Inflammatory macrophage (primary cell): ENCODE measurements at regions not wholly inside any gene's neighbourhood (a gene's known extent, or its start where the extent isn't known, plus 50 kb on each side); places are given as distances from the start of the nearest gene placed in this dataset.
"Not testable (repeated sequence)": the region's sequence is repeated elsewhere in the genome, so short reads cannot be mapped to it uniquely, and the experiment has no call there.

Experiments
- DNase-seq, 2 donors: peaks; one replicate each; pipeline ENCODE4 v3.0.0-alpha.2; 2020 to 2022

DNA sequence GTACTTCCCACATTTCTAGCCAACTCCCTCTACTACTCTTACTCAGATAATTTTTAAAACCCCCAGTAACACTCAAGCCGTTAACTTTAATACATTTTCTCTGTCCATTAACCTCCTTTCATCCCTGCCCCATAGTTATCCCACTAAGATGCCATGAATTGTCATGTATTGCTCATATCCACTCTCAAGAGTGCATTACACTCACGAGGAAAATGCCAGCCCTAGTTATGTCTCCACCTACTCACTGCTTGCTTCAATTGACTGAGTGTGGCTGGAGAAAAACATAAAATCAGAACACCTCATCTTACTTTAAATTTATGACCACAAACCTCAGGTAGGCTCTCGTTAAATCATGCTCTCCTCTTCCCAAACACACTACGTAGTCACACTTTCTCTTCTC lies 324.1 kb upstream of the NPSR1 start:
- DNase-seq, result no peak

DNA sequence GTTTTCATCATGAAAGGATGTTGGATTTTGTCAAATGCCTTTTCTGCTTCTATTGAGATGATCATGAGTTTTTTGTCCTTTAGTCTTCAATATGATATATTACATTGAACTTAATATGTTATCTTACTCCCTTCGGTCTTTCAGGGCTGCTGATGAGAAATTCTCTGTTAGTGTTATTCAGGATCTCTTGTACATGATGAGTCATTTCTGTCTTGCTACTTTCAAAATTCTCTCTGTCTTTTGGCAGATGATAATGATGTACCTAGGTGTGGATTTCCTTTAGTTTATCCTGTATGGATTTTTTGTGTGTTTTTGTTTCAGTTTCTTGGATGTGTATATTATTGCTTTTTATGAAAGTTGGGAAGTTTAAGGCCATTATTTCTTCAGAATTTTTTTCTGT lies 320.9 kb upstream of the NPSR1 start:
- no peak for DNase-seq

DNA sequence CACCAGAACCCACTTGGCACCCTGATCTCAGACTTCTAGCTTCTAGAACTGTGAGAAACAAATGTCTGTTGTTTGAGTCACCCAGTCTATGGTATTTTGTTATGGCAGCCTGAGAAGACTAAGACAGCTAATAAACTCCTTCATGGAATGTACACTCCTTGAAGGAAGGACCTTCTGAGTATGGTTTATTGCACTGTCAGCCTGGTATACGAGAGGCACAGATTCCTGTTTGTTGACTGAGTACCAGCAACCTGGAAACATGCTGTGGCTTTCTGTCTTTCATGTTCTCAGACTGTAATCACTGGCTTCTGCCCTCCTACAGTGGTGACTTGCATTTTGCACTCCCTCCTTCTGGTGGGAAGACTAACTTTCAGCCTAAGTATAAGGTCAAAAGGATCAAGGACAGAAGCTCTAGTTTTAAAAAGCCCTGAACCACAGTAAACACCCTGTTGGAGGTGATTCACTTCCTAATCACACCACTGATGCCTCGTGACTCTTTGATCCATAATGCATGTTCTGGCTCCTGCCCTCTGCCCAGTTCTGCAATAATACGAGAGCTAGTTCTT lies 319.0 kb upstream of the NPSR1 start:
- DNase-seq, result no peak

DNA sequence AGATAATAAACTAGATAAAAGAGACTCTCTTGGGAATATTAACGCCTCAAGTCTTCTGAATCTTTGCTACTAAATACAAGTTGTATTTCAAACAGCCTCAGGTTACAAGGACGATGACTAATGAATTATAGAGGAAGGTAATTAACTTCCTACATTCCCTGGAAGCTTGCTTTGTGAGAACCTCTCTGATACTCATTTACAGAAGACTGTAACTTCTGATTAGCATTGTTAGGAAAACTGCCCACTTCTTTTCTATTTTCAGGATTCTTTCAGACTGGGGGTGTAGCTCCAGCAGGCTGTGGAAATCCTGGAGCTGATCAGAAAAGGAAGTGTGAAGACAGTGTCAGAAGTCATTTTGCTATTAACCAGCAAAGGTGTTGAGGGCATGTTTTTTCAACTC lies 316.7 kb upstream of the NPSR1 start:
- DNase-seq, result no peak

DNA sequence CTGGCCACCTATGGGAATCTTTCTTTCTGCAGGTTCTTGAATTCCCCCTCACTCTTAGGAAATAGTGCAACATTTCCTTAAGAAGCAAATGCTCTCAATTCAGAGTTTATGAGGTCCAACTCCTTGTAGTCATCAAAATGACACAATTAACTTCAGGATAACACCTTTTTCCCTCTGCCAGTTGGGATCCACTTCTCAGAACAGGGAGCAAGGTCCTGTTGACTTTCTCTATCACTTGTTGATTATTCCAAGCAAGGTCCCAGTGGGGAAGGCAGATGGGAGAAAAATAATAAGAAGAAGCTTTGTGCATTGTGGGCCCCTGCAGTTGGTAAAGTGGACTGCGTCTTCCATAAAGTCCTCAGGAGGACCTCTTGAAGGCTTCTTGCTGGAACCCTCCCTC lies 315.6 kb upstream of the NPSR1 start:
- DNase-seq, result no peak

DNA sequence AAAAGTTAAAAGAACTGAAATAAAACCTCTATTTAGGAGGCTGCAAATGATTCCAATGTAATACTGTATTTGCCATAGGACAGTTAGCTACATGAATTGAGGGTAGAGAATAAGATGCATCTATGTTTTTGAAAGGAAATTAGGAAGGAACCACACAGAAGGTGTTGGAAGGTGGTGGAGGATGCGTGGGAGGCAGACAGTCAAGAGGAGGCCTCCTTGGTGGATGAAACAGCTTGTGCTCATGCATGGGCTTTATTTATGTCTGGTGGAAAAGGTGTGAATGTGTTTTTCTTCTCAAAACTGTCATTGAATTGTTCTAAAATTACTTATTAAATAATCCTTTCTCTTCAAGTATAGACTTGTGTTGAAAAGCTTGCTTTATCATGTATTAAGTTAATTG lies 314.4 kb upstream of the NPSR1 start:
- no peak for DNase-seq

DNA sequence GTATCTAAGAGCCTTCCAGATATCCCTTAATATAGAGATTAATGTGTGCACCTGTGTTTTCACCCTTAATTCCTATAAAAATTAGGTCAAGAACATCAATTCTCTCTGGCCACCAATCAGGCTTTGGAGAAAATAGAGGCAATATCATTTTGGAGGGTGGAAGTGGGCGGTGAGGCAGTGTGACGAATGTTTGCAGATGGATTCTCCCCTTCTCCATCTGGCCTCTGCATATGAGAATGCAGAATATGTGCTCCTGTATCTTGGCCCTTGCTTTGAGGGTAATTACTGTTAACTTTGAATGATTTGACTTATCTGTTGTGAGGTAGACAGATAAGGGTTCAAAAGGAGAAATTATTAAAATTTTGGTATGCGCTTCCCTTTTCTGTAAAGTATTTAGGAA lies 304.0 kb upstream of the NPSR1 start:
- DNase-seq, result no peak

DNA sequence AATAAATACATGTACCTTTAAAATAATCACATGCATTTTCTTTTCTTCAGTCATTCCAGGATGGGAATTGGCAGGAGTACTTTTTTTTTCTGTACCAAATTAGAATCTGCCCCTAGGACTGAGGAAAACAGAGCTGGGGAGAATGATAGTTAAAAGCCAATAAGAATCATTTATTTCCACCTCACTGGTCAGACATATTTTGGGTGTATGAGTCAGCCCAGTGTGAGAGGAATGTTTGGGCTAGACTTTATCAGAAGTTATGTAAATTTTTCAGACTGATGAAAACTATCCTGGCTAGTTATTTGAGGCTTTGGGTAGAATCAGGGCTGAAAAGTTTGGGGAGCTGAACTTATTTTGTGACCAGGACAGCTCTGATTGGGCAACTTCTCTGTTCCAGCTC lies 303.1 kb upstream of the NPSR1 start:
- no peak for DNase-seq

DNA sequence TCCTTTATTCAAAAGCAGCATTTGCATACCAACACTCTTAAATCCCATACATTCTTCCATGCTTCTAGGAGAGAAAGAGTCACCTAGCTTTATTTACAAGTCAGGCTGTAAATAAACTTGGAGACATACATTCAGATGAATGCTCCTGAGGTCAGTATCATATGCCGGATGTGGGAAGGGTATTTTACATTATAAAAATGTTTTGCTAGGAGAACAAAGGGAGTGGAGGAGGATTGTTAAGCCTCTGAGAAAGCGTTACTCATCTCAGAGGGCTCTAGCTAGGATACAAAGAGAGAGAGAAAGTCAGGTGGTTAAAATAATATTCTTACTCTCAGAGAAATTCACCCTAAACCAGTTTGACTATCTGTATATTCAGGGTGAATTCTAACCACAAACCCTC lies 300.9 kb upstream of the NPSR1 start:
- DNase-seq, result no peak

DNA sequence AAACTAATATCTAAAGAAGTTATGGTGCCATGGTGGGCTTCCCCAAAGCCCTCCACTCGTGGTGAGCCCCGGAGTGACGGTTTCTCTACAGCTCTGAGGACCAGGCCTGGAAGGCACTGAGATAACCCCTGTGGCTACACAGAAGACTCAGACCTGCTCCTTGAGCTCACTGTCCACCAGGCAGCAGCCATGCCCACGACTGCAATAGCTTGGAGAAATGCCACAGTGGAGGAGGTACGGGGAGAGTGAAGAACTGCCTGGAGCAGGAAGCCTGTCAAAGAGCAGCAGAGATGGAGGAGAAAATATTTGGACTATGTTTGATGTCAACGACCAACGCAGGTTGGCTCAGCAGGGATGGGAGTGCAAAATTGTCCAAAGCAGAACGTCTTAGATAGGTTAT lies 300.1 kb upstream of the NPSR1 start:
- no peak for DNase-seq

DNA sequence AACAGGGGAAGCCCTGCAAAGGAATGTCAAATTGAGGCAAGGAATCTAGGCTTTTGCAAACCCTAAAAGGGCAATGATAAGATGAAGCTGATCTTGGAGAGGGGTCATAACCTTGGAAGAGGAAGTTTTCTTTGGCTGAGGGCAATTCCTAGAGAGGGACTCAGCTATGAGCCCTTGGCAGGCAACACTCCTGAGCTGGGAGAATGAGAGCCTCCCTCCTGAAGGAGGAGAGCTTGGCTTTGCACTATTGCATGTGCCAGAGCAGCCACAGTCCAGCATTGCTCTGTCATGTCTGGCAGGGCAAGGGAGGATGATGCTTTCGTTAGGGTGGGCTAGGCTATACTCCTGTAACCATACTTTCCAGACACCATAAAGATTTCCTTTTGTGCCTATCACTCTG lies 299.4 kb upstream of the NPSR1 start:
- not testable (repeated sequence) for DNase-seq

DNA sequence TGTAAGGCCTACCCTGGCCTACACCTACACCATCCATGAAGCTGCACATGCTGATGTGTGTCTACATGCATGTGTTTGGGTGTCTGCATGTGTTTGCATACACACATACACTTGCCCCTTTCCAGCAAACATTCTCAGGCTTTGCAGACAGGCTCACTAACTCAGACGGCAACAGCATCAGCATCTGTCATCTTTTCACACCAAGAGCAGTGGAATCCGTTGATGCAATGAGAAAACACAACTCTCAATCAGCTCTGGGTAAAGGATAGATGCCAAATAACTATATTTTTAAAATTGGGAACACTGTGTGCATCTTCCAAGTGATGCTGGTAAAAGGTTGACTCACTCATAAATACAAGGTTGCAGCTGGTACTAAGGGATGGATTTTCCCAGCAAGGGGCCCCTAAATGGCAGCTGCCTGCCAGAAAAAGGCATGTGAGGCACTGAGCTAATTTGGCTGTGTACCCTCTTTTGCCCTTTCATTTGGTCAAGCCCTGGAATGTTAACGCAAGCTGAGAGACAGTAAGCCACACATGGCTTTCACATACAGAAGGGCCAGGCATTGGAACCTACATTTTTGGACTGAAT lies 296.3 kb upstream of the NPSR1 start:
- no peak for DNase-seq

DNA sequence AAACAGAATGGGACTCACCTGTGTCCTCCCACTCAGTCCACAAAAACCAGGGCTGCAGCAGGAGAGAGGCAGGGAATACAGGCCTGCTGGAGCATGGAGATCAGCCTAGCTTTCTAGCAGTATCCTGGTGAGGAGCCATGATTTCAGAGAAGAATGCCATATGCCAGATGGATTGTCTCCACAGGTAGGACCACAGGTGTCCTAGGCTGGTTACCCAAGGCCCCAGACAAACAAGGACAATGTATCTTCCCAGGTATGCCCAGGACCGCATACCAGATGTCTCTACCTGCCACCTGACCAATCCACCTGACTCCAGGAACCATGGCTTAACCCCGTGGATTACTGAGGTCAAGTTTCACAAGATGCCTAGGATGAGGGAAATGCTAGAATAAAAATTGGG lies 295.4 kb upstream of the NPSR1 start:
- DNase-seq, result no peak

DNA sequence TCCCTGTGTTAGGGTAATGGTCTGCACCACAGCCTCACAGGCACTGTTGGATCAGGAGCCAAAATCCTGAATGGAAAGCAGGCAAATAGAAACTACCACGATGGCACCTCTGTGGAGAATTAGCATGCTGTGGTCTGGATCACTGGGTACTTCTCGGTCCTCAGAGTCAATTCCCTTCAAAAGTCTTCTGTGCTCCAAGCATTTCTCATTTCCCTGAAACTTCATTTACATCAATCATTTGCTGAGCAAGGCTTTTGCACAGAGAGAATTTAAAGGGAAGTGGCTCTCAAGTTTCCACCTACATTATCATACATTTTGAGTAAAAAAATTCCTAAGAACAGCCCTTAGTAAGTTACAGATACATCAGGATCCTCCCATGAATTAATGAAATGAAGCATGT lies 293.9 kb upstream of the NPSR1 start:
- no peak for DNase-seq

DNA sequence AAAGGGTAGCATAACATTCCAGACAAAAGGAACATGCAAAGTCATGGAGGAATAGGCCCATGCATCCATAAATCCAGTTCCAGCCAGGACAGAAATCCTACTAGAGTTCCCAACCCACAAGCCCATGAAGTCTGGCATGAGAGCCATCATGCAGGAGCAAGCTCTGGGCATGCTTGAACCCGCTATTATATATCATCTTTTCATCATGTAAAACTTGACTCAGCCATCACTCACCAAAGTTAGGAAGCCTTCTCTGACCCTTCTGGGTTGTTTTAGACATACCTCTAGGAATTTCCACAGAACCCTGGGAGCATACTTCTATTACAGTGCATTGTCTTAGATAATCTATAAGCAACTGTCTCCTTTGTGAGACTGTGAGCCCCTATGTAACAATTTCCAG lies 293.0 kb upstream of the NPSR1 start:
- no peak for DNase-seq

DNA sequence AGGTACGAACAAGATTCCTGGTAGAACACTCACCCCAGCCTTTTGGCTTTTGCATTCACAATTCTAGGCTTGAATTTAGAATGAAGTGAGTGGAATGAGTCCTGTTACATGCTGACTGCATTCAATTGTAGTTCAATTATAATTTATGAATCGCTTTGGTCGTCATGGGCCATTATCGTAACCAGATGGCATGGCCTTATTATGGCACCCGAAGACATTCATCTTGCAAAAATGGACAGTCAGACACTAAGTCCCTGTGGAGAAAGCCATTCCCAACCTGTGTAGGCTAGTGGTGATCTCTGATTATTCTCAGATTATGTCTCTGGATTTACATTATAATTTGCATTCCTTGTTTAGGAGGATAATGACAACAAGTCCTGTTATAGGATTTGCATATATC lies 292.4 kb upstream of the NPSR1 start:
- DNase-seq, result no peak

DNA sequence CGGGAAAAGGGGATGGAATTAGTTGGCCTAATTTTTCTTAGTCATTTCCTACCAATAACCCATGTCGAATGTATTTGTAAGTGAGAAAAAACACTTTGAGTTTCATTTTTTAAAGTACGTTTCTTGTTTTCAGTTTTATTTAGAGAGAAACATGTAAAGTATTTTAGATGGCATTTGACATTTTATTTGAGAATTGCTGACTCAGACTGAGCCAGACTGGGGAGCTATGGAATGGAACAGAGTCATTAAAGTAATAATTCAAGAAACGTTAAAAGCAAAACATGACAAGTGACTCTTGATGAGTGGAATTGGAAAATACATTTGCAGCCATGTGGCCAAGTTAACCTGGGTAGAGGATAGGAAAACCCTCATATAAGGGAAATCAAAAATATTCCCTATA lies 286.1 kb upstream of the NPSR1 start:
- DNase-seq, result no peak

DNA sequence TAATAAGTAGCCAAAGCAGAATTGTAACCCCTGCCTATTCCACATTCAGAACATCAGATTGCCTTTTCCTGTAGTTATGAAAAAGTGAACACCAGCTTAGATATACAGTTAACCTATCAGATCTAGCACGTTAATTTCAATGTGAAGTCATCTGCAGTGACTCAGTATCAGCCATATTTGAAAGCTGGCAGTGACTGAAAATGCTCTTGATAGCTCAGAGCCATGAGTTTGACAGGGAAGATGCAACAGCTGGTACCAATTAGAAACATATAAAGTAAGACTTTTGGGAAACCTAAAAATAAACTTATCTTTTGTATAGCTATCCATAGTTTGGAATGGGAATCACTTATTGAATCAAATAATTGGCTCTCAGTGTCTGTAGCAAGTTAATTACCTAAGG lies 284.1 kb upstream of the NPSR1 start:
- no peak for DNase-seq

DNA sequence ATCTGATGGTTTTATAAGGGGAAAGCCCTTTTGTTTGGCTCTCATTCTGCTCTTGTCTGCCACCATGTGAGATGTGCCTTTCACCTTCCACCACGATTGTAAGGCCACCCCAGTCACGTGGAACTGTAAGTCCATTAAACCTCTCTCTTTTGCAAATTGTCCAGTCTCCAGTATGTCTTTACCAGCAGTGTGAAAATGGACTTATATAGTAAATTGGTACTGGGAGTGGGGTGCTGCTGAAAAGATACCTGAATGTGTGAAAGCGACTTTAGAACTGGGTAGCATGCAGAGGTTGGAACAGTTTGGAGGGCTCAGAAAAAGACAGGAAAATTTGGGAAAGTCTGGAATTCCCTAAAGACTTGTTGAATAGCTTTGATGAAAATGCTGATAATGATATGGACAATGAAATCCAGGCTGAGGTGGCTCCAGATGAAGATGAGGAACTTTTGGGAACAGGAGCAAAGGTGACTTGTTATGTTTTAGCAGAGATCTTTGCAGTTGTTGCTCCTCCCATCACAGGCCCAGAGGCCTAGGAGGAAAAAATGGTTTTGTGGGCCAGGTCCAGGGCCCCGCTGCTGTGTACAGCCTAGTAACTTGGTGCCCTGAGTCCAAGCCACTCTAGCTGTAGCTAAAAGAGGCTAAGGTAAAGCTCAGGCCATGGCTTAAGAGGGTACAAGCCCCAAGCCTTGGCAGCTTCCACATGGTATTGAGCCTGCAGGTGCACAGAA lies 275.7 kb upstream of the NPSR1 start:
- DNase-seq, result no peak

DNA sequence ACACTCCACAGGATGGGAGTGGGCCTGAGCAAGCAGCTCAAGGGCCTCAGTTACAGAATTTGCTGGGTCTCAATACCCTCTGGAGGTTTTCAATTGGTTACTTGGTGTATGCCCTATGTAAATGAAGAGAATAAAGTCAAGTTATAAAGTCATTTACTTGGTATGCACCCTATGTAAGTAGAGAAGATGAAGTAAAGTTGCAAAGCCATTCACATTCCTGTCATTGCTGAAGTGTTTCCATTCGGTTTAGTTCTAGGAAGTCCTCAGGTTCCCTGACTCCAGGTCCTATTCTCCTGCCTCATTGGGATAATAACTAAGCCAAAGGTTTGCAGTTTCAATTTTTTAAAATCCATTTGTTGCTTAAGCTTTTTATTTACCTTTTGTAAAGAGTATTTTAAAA lies 272.6 kb upstream of the NPSR1 start:
- DNase-seq, result no peak

DNA sequence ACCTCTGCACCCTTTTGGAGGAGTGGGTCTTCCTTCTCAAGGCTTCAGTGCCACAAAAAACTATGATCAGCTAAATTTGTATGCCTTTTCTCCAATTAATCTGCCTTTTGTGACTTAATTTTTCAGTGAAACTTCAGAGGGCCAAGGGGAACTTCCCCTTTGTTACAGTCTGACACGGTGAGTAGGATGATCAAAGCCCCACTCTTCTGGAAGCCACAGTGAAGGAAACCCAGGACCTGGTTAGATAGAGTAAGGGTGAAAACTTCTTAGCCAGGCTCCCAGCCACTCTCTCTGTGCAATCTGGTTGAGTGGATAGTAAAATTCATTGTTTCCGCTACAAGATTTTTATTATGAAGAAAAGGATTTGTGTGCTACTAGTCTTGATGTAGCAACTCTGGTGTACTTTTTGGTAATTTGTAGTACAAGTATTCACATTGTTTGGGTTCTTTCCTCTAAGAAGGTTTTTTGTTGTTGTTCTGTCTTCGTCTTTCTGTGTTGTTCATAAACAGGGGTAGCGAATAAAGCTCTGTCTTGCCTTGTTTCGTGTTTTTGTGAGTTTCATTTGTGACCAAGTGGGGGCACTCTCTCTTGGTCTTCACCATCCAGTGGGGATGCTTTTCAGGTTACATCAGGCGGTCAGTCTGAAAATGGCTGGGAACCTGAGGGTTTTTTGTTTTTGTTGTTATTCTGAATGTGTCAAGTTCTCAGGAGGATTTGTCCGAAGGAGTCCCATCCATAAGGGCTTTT lies 268.5 kb upstream of the NPSR1 start:
- no peak for DNase-seq

DNA sequence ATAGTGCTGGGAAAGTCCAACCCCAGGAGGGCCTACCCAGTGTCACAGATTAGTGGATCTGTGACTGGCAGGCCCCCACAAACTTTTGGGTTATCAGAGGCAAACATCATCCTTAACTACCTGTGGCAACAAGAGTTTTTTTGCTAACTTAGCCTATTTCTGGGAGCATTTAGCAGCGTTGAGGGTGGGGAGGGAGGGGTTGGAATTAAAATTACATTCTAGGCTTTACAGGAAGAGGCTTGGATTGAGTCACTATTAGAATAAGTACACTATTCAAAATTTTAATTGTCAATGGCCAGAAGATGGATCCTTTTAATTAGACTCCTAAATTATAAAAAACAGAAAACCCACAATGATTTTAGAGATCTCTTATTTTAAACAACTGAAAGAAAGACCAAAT lies 267.9 kb upstream of the NPSR1 start:
- DNase-seq, result no peak

DNA sequence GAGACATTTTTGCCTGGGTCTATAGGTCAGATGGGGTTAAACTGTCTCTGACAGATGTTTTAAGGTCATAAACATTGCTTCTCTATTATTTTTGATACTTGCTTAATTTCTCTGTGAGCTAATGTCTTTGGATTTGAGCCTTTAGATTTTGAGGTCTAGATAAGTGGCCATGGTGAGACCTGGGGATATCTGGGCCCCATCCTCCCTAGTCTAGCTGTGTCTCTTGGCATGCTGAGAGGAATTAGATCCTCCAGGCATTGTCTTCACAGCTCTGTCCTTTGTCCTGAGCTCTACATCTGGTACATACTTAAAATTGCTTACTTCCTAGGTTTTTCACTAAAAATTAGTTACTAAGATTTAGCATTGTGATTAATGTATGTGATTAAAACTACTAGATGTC lies 265.0 kb upstream of the NPSR1 start:
- DNase-seq, result no peak
